LNCAP (cell line): ENCODE measurements at regions not wholly inside any gene's neighbourhood (a gene's known extent, or its start where the extent isn't known, plus 50 kb on each side); places are given as distances from the start of the nearest gene placed in this dataset.

Source experiments
- CTCF ChIP-seq: fragments of 450-650 bp; IDR thresholded peaks from 2 replicates; pipeline ENCODE4 v1.5.1; 2017; ENCODE audit warnings: mild to moderate bottlenecking

GRCh38 chr4:37555322-37555721 lies 130.9 kb downstream of the RELL1 start:
- no peak for TF ChIP-seq CTCF

GRCh38 chr4:37549041-37549440 lies 137.1 kb downstream of the RELL1 start:
- TF ChIP-seq CTCF: no peak

- TF ChIP-seq CTCF: no peak
Measured at GRCh38 chr4:37546586-37546985, 139.6 kb downstream of the RELL1 start.

GRCh38 chr4:37542706-37543105 lies 143.5 kb downstream of the RELL1 start:
- TF ChIP-seq CTCF: no peak

- no peak for TF ChIP-seq CTCF
Measured at GRCh38 chr4:37541956-37542355, 144.2 kb downstream of the RELL1 start.

- no peak for TF ChIP-seq CTCF
Measured at GRCh38 chr4:37540486-37540885, 145.7 kb downstream of the RELL1 start.

GRCh38 chr4:37538931-37539330 lies 147.2 kb downstream of the RELL1 start:
- no peak for TF ChIP-seq CTCF

- TF ChIP-seq CTCF: no peak
Measured at GRCh38 chr4:37537484-37537883, 148.7 kb downstream of the RELL1 start.
